ENCODE measurements at regions not wholly inside any gene's neighbourhood (a gene's known extent, or its start where the extent isn't known, plus 50 kb on each side); places are given as distances from the start of the nearest gene placed in this dataset.
A peak's percentile ranks its signal among the peaks of the same experiment; 100 is the strongest.

- no peak for DNase-seq
Measured at GRCh38 chr12:89976866-89977265, 268.2 kb upstream of the ATP2B1 start.

- DNase-seq, result no peak
Measured at GRCh38 chr12:89975574-89975973, 266.9 kb upstream of the ATP2B1 start.

GRCh38 chr12:89971880-89972279 lies 263.2 kb upstream of the ATP2B1 start:
- DNase-seq, result no peak

GRCh38 chr12:89970722-89971121 lies 262.1 kb upstream of the ATP2B1 start:
- DNase-seq, result no peak

- no peak for DNase-seq
Measured at GRCh38 chr12:89969093-89969492, 260.5 kb upstream of the ATP2B1 start.

- DNase-seq, result no peak
Measured at GRCh38 chr12:89968151-89968700, 259.6 kb upstream of the ATP2B1 start.

GRCh38 chr12:89966495-89967240 lies 258.0 kb upstream of the ATP2B1 start:
- DNase-seq, result no peak

GRCh38 chr12:89965993-89966392 lies 257.4 kb upstream of the ATP2B1 start:
- DNase-seq, result no peak

GRCh38 chr12:89962648-89963047 lies 254.0 kb upstream of the ATP2B1 start:
- no peak for DNase-seq

GRCh38 chr12:89960607-89961394 lies 252.2 kb upstream of the ATP2B1 start:
- DNase-seq, result no peak

GRCh38 chr12:89960011-89960507 lies 251.4 kb upstream of the ATP2B1 start:
- no peak for DNase-seq

- no peak for DNase-seq
Measured at GRCh38 chr12:89959179-89959578, 250.5 kb upstream of the ATP2B1 start.

GRCh38 chr12:89954259-89954658 lies 245.6 kb upstream of the ATP2B1 start:
- DNase-seq, result no peak

GRCh38 chr12:89951694-89952060 lies 243.0 kb upstream of the ATP2B1 start:
- no peak for DNase-seq

- DNase-seq, result no peak
Measured at GRCh38 chr12:89951050-89951693, 242.5 kb upstream of the ATP2B1 start.

- no peak for DNase-seq
Measured at GRCh38 chr12:89950421-89950820, 241.8 kb upstream of the ATP2B1 start.

- DNase-seq, result peak; percentile 6
Measured at GRCh38 chr12:89949457-89950195, 241.0 kb upstream of the ATP2B1 start.

GRCh38 chr12:89948271-89949175 lies 239.9 kb upstream of the ATP2B1 start:
- no peak for DNase-seq

GRCh38 chr12:89947437-89948270 lies 239.0 kb upstream of the ATP2B1 start:
- DNase-seq, result peak; percentile 13

GRCh38 chr12:89946518-89947135 lies 238.0 kb upstream of the ATP2B1 start:
- DNase-seq, result no peak
